SK-N-SH (cell line): ENCODE measurements at regions not wholly inside any gene's neighbourhood (a gene's known extent, or its start where the extent isn't known, plus 50 kb on each side); places are given as distances from the start of the nearest gene placed in this dataset.

Source experiments
- CHD2 ChIP-seq: fragments of 150-350 bp; IDR thresholded peaks from 2 replicates; pipeline ENCODE4 v1.6.1; 2018; ENCODE audit warnings: low read length; ENCODE audit not compliant: partially characterized antibody
- ELF1 ChIP-seq: IDR thresholded peaks from 2 replicates; pipeline ENCODE4 v1.4.0; 2012
- EP300 ChIP-seq, 2 experiments: IDR thresholded peaks; 2 replicates each; pipeline versions ENCODE4 v1.4.0 to v1.6.1; 2012; ENCODE audit warnings: borderline replicate concordance in 1 of 2, low read depth in 1 of 2, low read length in 1 of 2
- FOSL2 ChIP-seq: IDR thresholded peaks from 2 replicates; pipeline ENCODE4 v1.4.0; 2012; ENCODE audit warnings: low read depth, mild to moderate bottlenecking, moderate library complexity, borderline replicate concordance
- GATA2 ChIP-seq: sonication (generic); formaldehyde crosslinking; IDR thresholded peaks from 2 replicates; pipeline ENCODE4 v1.5.0; 2020; ENCODE audit warnings: mild to moderate bottlenecking, missing genetic modification reagents
- JUND ChIP-seq: IDR thresholded peaks from 2 replicates; pipeline ENCODE4 v1.4.0; 2012
- NRF1 ChIP-seq: IDR thresholded peaks from 2 replicates; pipeline ENCODE4 v1.6.1; 2012; ENCODE audit warnings: low read depth, mild to moderate bottlenecking, low read length
- POLR2AphosphoS5 ChIP-seq: IDR thresholded peaks from 2 replicates; pipeline ENCODE4 v1.6.1; 2012; ENCODE audit warnings: low read depth, low read length
- RAD21 ChIP-seq: IDR thresholded peaks from 2 replicates; pipeline ENCODE4 v1.6.1; 2012; ENCODE audit warnings: mild to moderate bottlenecking, low read length
- RCOR1 ChIP-seq: fragments of 150-350 bp; IDR thresholded peaks from 2 replicates; pipeline ENCODE4 v1.6.1; 2017; ENCODE audit warnings: antibody characterized with exemption, low read length
- RFX5 ChIP-seq: IDR thresholded peaks from 2 replicates; pipeline ENCODE4 v1.6.1; 2012; ENCODE audit warnings: mild to moderate bottlenecking, improper control_type of control experiment, low read length
- TF ChIP-seq, protein P1 (sequence below): fragments of 200-600 bp; sonication (generic); IDR thresholded peaks from 2 replicates; pipeline ENCODE4 v1.6.1; 2017; ENCODE audit warnings: antibody characterized with exemption, mild to moderate bottlenecking, moderate library complexity
- TF ChIP-seq, protein P2 (sequence below): IDR thresholded peaks from 2 replicates; pipeline ENCODE4 v1.6.1; 2012; ENCODE audit warnings: mild to moderate bottlenecking, low read depth, low read length, moderate library complexity
- TF ChIP-seq, protein P3 (sequence below): IDR thresholded peaks from 2 replicates; pipeline ENCODE4 v1.4.0; 2012; ENCODE audit warnings: low read depth, borderline replicate concordance

DNA sequence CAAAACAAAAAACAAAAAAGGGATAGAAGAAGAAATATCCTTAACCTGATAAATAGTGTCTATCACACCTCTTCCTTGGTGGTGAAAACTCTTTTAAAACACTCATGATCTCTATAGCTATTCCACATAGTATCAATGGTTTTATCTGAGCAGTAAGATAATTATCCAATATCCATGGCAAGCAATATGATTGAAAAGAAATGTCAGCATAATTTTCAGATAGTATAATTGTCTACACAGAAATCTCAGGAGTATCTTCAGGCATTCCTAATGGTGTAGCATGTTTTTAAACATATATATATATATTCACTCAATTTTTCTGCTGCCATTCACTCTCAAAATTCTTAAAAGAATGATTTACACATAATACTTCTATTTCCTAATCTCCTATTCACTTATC is 938.0 kb upstream of the SLC35B3 start:
- TF ChIP-seq GATA2 (CRISPR knock-in tag), result no peak
- TF ChIP-seq NRF1, result no peak
- TF ChIP-seq, protein P1, sequence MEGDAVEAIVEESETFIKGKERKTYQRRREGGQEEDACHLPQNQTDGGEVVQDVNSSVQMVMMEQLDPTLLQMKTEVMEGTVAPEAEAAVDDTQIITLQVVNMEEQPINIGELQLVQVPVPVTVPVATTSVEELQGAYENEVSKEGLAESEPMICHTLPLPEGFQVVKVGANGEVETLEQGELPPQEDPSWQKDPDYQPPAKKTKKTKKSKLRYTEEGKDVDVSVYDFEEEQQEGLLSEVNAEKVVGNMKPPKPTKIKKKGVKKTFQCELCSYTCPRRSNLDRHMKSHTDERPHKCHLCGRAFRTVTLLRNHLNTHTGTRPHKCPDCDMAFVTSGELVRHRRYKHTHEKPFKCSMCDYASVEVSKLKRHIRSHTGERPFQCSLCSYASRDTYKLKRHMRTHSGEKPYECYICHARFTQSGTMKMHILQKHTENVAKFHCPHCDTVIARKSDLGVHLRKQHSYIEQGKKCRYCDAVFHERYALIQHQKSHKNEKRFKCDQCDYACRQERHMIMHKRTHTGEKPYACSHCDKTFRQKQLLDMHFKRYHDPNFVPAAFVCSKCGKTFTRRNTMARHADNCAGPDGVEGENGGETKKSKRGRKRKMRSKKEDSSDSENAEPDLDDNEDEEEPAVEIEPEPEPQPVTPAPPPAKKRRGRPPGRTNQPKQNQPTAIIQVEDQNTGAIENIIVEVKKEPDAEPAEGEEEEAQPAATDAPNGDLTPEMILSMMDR, result no peak
- TF ChIP-seq POLR2AphosphoS5, result no peak
- TF ChIP-seq, protein P2, sequence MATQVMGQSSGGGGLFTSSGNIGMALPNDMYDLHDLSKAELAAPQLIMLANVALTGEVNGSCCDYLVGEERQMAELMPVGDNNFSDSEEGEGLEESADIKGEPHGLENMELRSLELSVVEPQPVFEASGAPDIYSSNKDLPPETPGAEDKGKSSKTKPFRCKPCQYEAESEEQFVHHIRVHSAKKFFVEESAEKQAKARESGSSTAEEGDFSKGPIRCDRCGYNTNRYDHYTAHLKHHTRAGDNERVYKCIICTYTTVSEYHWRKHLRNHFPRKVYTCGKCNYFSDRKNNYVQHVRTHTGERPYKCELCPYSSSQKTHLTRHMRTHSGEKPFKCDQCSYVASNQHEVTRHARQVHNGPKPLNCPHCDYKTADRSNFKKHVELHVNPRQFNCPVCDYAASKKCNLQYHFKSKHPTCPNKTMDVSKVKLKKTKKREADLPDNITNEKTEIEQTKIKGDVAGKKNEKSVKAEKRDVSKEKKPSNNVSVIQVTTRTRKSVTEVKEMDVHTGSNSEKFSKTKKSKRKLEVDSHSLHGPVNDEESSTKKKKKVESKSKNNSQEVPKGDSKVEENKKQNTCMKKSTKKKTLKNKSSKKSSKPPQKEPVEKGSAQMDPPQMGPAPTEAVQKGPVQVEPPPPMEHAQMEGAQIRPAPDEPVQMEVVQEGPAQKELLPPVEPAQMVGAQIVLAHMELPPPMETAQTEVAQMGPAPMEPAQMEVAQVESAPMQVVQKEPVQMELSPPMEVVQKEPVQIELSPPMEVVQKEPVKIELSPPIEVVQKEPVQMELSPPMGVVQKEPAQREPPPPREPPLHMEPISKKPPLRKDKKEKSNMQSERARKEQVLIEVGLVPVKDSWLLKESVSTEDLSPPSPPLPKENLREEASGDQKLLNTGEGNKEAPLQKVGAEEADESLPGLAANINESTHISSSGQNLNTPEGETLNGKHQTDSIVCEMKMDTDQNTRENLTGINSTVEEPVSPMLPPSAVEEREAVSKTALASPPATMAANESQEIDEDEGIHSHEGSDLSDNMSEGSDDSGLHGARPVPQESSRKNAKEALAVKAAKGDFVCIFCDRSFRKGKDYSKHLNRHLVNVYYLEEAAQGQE, result no peak
- no peak for TF ChIP-seq CHD2
- TF ChIP-seq FOSL2, result no peak
- no peak for TF ChIP-seq EP300 (IDR thresholded peaks at IDR 0.05; ENCODE audit: borderline replicate concordance in 1 of 2, low read depth in 1 of 2, low read length in 1 of 2)
- no peak for TF ChIP-seq RAD21
- TF ChIP-seq JUND, result no peak
- no peak for TF ChIP-seq RFX5
- TF ChIP-seq, protein P3, sequence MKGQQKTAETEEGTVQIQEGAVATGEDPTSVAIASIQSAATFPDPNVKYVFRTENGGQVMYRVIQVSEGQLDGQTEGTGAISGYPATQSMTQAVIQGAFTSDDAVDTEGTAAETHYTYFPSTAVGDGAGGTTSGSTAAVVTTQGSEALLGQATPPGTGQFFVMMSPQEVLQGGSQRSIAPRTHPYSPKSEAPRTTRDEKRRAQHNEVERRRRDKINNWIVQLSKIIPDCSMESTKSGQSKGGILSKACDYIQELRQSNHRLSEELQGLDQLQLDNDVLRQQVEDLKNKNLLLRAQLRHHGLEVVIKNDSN, result no peak
- no peak for TF ChIP-seq ELF1
- TF ChIP-seq RCOR1, result no peak
